ENCODE measurements at regions not wholly inside any gene's neighbourhood (a gene's known extent, or its start where the extent isn't known, plus 50 kb on each side); places are given as distances from the start of the nearest gene placed in this dataset.
"Not testable (repeated sequence)": the region's sequence is repeated elsewhere in the genome, so short reads cannot be mapped to it uniquely, and the experiment has no call there.

DNA sequence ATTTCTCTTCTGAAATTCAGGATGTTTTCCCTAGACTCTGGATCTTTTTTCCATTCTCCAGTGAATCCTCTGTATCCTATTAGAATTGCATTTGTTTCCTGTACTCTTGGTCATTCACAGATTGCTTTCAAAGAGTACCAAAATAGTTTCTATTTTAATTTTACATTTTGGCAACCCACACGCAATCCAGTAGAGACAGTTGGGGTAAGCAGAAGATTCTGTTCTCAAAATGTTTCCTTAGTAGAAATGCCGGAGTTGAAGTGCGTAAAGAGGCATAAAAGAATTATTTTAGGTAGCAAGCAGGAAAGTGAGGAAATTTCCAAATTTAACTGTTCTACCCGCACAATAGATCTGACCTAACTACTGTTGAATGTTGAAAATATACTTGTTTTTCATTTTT lies 842.4 kb downstream of the LUZP2 start:
- DNase-seq, result no peak

DNA sequence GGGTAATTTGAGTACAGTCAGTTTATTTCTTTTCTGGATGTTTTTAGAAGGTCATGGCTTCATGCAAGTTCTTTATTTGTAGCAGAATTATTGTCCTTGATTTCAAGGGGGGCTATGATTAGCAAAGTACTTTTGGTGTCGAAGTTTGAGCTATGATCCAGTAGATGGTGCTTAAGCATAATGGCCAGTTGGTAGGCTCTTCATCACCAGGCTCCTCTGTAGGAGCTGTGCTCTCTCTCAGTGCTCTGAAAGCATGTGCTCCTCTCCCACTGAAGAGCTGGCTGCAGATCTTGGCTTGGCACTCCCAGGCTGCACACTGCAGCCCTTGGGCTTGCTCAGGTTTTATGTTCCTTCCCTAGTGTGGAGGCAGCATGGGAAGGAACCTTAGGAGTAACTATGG lies 852.7 kb downstream of the LUZP2 start:
- DNase-seq, result no peak

DNA sequence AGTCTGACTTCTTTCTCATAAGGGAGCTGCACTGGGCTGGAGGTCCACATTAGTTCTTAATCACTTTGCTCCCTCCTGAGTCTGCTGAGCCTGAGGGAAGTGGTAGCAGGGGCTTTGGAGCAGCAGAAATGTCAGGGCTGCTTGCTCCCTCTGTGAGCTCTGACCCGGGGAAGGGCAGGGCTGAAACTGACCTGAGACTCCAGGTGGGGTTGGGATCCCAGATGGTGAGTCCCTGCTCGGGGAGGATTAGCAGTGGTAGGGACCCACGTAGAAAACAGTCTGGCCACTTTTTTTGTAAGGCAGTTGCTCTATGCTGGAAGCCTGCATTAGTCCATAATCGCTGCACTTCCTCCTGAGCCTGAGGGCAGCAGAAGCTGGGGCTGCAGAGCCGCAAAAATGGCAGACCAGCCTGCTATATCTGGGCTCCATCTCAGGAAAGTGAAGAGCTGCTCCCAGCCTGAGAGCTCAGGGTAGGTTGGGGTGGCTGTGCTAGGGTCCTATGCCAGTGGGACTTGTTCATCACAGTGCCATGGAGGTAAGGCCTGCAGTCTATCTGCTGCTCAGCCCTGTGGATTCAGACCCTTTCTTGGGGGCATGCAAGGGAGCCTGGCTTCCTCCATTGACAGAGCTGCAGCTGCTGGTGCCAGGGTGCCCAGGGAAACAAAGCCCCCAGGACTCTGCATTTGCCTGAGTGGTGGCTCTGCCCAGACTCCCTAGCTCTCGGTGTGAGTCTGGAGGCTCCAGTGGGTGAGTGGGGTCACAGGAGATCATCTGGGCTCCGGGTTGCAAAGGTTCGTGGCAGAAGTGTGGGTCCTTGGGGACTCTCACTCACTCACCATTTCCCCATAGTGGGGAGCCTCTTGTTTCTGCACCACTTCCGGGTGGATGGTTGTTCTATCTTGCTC lies 854.3 kb downstream of the LUZP2 start:
- DNase-seq, result no peak

DNA sequence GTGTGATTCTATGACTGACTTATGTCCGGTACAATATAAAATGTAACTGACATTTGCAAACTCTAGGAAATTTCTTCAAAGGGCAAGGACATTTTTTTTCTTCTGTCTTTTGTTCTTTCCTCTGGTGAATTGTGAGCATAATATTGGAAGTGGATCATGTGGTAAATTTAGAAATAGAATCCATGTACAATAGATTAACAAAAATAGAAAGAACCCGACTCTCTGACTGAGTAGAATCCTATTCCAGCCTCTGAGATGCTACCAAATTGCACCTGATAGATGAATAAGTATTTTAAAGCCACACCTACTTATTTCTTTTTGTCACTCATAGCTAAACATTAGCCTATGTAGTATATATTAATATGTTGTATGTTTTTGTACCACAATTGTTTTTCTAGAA lies 860.3 kb downstream of the LUZP2 start:
- no peak for DNase-seq

DNA sequence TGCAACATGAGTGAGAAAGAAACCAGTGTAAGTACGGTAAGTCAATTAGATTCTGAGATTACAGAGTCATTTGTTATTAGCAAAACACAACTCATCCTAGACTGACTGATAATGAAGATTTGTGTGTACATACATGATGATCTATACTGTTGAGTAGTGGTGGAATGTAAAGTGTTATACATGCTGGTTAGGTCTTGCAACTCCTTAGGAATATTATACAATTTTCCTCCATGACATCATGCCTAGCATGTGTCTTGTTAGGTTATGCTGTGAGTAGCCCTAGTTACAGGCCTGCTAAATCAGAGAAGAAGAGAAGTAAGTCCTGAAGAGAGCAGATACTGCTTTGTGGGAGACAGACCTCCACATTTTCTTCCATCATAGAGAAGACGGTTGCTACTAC lies 880.6 kb downstream of the LUZP2 start:
- DNase-seq, result no peak

DNA sequence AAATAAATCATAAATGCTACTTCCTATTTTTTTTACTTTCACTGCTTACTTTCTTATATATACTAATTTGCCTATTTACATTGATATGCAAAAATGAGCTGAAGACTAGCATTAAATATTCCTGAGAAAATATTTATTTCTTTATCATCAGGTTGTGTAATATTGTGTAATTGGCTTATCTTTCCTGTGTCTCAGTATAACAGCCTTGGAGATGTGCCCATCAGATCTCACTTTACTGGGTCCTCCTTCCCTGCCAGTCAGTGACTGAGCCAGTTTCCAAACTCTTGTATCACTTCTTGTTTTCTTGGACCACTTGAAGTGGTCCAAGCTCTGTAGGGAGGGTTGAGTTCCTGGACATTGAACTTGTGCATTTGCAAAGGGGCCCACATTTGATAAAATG lies 900.0 kb downstream of the LUZP2 start:
- no peak for DNase-seq

DNA sequence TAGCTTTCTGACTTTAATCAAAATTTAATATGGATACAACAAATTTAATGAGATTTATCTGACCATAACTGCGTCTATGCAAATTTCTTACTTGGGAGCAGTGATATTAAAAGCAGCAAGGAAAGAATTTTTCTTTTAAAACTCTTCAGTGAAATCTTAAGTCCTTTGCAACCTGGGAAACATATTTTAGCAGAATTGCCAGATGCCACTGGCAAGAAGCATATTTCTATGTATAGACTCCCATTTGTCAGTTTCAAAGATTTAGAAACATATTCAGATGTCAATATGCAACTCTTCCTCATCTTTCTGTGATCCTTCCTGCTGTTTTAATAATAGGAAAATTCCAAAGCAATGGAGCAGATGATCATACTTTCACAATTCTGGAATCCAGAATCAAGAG lies 911.3 kb downstream of the LUZP2 start:
- no peak for DNase-seq

DNA sequence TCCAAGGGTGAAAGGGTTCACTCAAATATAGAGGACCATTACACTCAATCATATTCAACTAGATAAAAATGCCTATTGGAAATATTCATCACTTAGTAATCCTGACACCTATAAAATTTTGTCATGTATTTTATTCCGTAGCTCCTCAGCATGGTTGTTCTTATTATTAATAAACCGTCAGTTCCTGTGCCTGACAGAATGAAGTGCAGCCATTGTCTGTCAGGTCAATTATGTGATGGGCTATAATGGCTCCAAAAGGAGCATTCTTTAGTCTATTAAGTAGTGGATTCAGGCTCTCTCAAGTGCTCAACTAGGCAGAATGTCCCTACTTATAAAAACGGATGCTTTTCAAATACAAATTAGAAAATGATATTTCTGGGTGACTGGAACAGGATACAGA lies 916.1 kb upstream of the ANO3 start:
- no peak for DNase-seq

DNA sequence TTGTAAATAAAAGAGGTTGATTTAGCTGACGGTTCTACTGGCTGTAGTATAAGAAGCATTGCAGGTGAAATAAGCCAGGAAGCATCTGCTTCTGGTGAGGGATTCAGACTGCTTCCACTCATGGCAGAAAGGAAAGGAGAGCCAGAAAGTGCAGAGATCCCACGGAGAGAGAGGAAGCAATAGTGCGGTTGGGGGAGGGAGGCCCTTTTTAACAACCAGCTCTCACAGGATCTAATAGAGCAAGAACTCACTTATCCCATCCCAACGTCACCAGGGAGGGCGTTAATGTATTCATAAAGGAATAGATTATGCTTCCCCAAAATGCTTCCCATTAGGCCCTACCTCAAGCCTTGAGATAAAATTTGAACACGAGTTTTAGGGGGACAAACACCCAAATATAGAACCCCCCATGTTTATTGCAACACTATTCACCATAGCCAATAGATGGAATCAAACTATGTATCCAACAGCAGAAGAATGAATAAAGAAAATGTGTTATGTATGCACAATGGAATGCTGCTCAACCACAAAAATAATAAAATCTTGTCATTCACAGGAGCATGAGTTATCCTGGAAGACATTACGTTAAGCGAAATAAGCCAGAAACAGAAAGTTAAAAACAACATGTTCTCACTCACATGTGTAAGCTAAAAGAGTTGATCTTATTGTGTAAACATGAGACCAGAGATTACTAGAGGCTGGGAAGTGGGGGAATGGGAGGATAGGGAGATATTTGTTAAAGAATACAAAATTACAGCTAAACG lies 908.3 kb upstream of the ANO3 start:
- no peak for DNase-seq

DNA sequence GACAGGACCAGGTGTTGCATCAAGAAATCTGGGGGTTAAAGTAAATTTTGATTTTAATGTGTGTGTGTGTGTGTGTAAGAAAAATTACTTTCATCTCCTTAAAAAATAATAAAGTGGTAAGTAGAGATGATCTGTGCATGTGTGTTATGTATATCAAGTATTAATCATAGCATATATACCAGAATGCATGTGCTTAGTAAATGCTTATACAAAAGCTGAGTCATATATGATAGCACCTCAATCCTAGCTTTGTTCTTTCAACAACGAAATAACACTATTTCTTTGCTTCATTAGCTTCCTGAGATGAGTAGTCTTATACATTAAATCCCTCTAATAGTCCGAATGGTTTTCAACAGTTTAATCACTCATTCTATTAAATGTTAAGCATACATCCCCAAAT lies 899.6 kb upstream of the ANO3 start:
- DNase-seq, result no peak

DNA sequence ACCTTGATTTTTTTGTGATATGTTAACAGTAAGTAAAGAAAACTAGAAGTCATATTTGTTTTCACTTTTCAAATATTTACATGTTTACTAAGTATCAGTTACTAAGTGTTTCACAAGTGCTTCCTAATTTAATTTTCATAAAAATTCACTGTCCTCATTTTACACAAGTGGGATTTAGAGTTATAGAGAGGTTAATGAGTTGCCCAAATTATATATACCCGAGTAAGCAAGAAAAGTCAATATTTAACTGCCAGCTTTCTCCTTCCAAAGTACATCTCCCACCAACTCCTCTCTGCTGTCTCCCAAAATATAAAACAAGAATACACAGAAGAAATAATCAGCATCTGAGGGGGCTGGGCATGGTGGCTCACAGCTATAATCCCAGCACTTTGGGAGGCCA lies 896.7 kb upstream of the ANO3 start:
- no peak for DNase-seq

DNA sequence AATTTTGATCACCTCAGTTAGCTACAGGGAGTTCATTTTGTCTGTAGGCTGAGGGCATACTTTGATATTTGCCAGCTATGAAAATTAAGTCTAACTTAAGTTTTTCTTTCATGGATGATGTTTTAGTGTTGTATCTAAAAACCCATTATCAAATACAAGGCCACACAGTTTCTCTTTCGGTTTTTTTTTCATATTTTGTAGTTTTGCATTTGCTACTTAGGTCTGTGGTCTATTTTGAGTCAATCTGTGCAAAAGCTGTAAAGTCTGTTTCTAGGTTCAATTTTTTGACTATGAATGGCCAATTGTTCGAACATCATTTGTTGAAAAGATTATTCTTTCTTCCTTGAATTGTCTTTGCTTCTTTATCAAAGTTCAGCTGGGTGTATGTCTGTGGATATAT lies 895.6 kb upstream of the ANO3 start:
- no peak for DNase-seq

DNA sequence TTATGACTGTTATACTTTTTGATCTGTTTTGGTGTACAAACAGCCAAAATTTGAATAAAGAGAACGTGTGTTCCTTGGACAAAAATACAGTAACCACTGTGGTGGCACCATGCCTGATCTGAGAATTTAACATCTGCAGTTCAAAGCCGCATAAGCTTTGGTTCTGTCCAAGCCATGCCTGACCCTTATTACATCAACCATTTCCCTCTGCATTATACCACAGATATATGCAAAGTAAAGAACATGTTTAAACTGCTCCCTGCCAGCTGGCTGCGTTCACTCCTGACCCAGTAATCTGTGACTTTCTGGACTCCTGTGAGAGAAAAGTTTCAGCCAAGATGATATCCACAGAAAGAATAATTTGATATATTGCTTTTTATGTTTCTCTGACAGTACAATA lies 890.5 kb upstream of the ANO3 start:
- no peak for DNase-seq

DNA sequence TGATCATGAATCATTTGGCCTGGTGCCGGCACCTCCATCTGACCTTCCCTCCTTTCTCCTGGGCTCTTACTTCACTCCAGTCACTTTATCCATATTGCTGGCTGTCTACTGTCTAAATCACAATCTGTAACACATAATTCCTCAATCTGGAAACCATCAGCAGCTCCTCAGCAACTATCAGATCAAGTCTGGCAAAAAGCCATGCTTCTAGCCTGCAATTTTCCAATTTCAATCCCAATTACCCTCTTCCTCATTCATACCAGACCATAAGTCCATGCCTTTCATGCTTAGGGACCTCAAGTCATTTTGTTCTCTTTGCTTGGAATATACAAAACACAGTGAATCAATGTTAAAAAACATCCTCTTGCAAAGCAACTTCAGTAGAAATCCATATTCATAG lies 882.8 kb upstream of the ANO3 start:
- no peak for DNase-seq

DNA sequence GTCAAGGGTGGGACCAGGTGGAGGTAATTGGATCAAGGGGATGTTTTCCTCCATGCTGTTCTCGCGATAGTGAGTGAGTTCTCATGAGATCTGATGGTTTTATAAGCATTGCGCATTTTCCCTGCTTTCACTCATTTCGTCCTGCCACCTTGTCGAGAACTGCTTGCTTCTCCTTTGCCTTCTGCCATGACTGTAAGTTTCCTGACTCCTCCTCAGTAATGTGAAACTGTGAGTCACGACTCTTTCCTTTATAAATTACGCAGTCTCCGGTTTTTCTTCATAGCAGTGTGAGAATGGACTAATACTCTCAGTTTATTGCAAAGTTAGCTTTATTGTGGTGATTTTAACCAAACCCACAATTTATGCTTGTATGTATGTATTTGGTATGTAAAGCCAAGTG lies 878.5 kb upstream of the ANO3 start:
- DNase-seq, result no peak

DNA sequence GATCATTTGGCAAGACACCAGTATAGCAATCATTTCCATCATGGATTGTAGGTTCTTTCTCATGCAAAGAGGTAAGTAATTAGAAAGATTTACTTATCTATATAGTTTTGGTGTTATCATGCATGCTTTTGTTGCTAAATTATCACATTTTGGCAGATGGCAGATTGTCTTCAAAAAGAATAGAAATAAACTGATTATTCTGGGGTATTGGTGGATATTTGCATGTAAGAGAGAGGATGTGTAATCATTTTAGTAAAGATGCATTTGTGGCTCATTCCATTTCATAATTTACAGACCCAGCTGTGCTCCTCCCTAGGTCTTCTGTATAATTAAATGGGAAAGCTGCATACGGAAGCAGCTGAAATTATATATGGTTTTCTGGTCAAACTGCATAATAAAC lies 875.7 kb upstream of the ANO3 start:
- DNase-seq, result no peak

DNA sequence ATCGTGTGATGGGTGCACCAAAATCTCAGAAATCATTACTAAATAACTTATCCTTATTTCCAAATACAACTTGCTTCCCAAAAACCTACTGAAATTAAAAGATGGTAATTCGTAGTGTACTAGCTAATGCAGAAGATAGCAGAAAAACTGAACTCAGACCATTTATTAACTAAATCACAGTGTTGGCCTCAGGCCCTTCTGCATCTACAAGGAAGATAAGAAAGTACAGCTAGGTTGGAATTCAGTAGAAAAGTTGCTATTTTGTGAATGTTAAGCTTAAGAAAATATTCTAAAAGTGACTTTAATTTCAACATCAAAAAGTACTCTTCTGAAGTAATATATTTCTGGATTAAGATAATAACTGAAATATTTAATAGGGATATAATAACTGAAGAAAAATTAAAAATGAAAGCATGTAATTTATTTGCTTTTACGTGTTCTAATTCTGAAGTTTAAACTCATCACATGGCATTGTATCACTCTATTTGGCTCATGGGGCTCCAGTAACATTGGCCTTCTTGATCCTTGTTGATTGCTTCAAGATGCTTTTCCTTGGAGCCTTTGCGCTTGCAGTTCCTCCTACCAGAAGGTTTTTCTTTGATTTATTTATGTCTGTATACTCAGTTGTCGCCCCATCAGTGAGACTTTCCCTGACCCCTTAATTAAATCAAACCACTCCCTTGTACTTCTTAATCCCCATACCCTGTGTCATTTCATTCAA lies 847.9 kb upstream of the ANO3 start:
- no peak for DNase-seq

DNA sequence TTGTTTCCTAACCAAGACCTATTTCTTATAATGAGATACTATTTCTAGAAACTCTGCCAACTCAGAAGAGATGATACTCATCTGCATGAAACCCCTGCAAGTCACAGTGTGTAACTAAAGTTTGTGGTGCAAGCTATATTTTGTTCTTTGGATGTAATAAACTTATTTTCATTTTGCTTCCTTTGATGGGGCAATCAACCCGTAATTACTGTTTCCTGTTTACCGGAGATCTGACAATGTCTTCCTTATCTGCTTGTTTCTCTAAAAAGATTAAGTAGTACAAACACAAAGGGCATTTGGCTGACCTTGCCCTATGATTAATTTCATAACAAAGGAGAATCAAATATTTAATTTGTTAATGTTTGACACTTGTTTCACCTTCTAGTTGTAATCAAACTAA lies 846.6 kb upstream of the ANO3 start:
- no peak for DNase-seq

DNA sequence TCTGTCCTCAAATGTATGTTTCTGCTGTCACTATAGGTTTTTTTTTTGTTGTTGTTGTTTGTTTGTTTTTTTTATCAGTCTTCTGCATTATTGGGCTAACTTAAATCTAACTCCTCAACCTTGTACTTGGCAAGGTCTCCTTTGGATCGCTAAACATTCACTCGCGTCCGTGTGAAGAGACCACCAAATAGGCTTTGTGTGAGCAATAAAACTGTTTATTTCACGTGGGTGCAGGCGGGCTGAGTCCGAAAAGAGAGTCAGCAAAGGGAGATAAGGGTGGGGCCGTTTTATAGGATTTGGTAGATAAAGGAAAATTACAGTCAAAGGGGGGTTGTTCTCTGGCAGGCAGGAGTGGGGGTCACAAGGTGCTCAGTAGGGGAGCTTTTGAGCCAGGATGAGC lies 845.6 kb upstream of the ANO3 start:
- not testable (repeated sequence) for DNase-seq

DNA sequence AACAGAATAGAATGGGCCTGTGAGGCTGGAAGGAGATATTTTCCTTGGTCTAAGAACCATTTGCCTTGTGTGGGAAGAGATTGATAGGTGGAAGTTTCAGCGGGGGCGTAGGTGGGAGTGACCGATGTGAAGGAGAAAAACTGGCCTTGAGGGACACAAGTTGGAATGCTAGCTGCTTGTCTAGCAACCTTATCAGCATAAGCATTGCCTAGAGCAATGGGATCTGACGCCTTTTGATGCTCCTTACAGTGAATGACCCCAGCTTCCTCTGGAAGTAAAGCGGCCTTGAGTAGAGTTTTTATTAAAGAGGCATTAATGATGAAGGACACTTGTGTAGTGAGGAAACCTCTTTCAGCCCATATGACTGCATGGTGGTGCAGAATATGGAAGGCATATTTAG lies 843.8 kb upstream of the ANO3 start:
- not testable (repeated sequence) for DNase-seq

DNA sequence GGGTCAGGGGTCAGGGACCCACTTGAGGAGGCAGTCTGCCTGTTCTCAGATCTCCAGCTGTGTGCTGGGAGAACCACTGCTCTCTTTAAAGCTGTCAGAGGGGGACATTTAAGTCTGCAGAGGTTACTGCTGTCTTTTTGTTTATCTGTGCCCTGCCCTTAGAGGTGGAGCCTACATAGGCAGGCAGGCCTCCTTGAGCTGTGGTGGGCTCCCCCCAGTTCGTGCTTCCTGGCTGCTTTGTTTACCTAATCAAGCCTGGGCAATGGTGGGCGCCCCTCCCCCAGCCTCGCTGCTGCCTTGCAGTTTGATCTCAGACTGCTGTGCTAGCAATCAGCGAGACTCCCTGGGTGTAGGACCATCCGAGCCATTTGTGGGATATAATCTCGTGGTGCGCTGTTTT lies 830.5 kb upstream of the ANO3 start:
- not testable (repeated sequence) for DNase-seq

DNA sequence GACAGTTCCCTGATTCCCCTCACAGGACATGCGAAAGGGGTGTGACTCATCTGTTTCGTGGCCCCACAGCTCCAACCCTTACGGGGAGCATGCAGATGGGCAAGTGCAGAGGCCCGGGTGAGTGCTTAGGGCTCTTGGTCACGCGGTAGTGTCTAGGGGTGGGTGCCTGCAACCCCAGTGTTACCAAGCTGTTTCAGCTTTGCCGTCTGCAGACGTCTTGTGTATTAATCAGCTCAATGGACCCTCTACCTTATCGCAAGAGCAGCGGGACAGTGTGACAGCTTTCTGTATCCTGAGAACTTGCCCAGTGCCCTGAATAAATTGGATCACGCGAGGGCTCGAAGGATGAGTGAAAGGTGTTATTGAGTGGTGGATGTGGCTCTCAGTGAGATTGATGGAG lies 816.4 kb upstream of the ANO3 start:
- DNase-seq, result no peak

DNA sequence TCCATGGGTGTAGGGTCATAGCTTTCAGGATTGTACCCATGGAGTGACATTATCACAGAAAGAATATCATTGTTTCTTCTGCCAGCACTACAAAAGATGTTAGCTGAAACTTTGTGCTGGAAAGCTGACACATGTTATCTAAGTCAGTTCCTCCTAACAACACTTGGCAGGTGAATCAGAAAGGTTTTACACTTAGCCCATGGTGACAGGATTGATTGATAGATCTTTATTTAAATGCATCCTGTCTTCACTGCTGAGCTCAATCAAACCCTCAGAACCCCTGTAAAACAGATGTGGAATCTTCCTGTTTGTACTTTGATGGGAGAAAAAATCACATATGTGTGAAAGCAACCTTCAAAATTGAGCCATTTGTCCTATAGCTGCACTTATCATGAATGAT lies 811.5 kb upstream of the ANO3 start:
- no peak for DNase-seq

DNA sequence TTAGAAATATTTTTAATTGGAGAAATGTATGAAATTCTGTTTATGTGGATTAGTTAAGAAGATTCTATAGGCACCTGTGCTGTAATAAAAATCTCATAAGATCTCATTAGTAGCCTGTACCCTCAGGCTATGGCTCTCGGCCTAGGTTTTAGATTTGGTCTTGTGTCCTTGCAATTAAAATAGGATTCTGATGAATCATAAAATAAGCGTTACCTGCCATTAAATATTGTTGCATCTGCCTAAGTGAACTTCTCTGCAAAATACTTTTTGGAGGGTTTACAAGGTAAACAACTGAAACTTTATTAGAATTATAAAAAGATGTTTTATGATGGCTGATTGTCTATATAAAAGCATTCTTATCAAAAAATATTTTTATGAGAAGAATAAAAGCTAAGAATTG lies 804.1 kb upstream of the ANO3 start:
- DNase-seq, result no peak
